GM19025 (cell line): ENCODE measurements at regions not wholly inside any gene's neighbourhood (a gene's known extent, or its start where the extent isn't known, plus 50 kb on each side); places are given as distances from the start of the nearest gene placed in this dataset.
"Not testable (repeated sequence)": the region's sequence is repeated elsewhere in the genome, so short reads cannot be mapped to it uniquely, and the experiment has no call there.

Source experiments
- ATAC-seq: cut with Tn5 transposase; IDR thresholded peaks from one replicate; pipeline ENCODE4 v1.9.1; 2021; ENCODE audit warnings: mild to moderate bottlenecking, low read depth, moderate library complexity; ENCODE audit not compliant: unreplicated experiment

DNA sequence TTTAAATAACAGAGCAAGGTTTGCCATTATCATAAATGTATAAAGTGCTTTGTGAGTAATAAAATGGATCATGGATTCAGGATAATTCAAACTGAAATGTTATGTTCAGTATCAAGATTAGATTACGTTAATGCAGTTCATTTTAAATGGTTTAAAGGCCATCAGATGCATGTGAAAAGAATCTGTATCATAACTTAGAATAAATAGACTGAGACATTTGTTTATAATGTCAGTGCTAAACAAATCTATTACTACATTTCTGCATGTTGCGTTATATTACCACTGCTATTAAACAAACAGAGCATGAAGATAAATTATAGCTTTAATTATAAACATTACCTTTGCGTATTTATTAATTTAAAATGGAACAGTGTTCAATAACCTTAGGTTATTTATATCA lies 160.2 kb downstream of the TOX3 start:
- ATAC-seq: no peak

DNA sequence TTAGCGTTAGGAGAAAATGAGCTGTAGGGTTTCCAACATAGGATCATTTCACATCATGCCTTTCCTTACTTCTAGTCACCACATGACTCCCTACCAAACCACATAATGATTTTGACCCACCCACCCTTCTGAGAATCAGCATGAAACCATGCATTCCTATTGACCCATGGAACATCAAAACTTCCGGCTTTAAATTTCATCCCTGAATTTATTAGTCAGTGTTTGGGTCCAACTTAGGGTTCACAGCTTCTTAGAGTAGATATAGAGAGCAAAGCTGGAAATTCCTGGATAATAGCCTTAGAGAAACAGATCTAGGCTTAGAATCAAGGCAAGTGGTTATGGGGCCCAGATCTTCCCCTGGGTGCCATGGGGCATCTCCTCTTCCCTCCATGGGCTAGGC lies 162.6 kb downstream of the TOX3 start:
- no peak for ATAC-seq

DNA sequence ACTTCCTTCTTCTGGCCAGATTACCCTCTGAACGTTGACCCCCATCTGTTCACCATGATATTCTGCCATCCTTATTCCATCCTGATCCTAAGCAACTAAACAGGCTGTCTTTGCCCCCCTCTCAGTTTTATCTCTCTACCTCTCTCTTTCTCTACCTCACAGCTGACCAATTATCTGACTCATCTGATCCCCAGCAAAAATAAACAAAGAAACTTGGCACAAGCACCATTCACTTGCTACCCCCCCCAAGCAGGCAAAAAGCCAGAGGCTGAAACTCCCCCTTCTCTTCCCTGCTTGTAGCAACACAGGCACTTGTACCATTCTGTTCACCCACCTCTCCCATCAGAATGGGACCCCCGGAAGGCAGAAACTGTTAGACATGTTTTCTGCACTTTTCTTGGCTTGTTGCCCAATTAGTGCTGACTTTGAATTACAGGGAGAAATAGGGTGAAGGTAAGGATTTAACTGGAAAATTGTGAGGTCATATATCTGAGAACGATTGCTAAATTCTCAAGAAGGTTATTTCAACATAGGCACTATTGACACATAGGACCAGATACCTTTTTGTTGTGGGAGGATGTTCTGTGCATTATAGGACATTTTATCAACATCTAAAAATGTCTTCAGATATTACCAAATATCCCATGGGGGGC lies 163.2 kb downstream of the TOX3 start:
- no peak for ATAC-seq

DNA sequence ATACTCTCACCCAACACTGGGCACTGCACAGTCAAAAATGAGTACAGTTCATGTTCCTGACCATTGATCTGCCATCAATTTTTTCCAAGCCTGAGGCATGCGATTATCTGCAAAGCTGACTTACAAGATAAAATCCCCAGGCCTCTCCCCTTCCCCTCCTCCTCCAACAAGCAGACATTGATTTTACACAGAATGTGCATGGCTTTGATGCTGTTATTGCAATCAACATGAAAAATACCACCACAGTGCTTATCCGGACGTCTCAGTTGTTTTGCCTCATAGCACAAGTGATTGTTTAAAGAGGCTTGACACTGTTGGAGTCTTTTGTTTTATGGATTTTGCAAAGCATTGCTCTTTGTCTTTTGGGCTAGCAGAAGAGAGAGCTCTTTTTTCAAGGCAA lies 163.8 kb downstream of the TOX3 start:
- no peak for ATAC-seq

DNA sequence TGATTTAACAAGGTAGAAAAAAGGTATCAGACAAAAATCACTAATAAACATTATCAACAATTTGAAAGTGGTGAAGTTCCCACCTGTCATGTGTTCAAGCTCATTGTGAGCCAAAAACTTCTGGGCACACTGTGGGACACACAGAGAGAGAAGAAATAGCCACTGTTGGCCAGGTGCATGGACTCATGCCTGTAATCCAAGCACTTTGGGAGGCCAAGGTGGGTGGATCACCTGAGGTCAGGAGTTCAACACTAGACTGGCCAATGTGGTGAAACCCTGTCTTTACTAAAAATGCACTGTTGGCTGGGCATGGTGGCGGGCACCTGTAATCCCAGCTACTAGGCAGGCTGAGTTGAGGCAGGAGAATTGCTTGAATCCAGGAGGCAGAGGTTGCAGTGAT lies 167.4 kb downstream of the TOX3 start:
- no peak for ATAC-seq

DNA sequence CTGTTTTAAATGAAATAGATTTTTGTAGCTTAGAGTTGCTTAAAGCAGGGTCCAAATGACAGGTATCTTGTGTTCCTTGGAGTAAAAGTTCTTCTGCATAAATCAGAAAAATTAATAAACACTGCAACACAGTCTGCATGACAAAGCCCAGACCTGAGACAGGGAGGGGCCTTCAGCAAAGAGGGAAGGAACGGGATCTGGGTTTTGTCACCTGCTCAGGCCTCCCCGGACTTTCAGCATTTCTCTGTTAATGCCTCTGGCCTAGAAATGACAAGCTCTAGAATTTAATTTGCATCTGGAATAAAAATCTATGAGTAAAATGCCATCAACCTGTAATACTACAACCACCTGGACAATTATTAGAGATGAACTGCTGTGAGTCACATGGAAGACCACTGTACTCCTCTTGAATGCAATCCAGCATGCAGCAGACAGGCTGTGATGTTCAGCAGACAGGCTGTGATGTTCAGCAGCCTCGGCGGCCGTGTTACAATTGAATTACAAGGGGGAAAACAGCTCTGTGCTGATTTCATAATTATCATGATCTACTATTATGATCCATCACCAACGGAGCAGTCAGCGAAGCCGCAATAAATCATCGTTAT lies 170.2 kb downstream of the TOX3 start:
- ATAC-seq: no peak

DNA sequence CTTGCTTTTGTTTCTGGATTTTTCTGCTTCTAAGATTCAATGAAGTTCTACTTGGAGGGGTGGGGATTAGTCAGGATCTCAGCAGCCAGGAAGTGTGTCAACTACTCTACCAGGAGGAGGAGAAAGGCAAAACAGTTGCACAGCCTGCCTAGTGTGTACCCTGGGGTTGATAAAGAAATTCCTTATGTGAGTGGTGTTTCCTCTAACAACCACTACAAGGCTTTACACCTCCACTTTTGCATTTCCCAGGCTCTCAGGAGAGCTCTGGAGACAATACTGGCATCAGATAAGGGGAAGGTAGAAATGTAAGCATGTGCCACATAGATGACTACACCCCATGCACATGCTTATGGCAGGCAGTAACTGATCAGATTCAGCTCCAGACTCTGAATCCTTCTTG lies 174.6 kb downstream of the TOX3 start:
- no peak for ATAC-seq

DNA sequence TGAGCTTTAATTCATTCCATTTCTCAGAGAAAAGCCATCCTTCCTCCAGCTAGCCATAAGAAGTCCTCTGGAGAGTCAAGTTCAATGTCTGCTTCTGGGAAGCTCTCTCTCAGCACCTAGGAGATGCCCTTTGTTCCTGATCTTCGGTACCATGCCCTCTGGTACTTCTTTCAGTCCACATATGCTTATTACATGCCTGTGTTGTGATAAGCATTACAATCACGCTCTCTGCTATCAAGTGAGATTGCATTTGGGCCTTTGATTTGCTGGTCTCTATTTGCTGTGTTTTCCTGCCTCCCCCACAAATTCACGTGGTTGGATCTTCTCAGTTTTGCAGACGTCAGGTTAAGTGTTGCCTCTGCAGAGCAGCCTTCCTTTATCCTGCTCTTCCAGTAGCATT lies 178.1 kb downstream of the TOX3 start:
- no peak for ATAC-seq

DNA sequence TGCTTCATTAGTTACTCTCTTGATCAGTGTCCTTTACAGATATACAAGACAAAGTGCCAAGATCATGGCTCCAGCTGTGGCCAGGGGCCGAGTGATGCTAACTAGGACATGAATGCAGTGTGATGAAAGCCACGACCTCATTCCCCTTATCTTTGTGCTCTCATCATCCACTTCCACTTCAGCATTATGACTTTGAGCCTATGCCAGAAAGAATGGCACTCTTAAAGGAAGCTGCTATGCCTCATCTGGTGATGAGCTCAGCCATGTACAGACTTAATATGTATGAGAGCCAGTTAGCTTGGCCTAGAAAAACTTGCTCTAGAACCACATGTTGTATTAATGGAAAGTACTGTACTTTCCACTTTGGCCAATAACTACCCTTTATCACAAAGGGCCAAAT lies 179.1 kb downstream of the TOX3 start:
- no peak for ATAC-seq

DNA sequence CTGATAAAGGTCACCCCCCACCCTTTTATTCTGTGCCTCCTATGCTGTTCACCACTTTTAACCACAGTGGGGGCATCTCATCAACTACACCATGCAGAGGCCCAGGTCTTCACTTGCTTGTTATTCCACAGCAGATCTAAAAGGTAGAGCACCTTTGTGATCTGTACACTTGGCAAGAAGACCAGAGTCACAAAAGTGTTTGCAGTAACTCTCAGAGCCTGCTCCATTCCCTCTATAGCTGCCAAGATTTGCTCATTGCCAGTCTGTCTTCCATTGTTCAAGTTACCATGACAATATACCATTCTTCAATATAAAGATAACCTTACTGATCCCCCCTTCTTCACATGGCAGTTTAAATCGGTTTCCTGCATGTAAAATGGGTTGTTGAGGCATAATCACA lies 180.0 kb downstream of the TOX3 start:
- no peak for ATAC-seq

DNA sequence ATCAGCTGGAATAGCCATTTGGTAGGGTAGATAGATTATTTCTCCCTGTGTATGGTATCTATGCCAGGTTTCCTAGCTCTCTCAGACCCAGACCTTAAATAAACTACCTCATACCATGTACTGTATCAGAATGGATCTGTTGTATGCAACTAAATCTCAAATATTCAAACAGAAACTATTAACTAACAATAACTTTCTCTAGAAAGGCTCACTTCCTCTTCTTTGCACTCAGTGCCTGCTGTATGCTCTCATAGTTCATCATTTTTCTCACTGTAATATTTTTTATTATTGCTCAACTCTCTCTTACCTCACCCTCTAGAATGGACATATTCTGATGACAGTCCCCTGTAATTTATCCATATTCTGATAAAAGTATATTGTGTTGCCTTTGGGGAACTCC lies 182.4 kb downstream of the TOX3 start:
- no peak for ATAC-seq

DNA sequence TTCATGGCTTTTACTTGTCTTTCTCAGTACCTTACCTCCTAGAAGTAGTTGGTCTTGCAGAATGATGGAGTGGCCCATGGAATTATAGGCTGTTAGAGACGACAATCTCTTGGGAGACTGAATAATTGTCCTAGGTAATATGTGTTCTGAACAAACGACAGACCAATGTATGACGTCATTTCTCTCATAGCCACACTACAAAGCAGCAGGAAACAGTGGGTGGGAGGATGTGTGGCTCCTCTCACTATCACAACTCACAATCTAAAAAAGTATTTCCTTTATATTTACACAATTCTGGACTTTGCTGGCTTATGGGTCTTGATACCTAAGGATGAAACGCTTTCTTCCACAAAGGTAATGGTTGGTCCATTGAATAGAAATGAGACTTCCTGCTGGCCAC lies 183.9 kb downstream of the TOX3 start:
- no peak for ATAC-seq

DNA sequence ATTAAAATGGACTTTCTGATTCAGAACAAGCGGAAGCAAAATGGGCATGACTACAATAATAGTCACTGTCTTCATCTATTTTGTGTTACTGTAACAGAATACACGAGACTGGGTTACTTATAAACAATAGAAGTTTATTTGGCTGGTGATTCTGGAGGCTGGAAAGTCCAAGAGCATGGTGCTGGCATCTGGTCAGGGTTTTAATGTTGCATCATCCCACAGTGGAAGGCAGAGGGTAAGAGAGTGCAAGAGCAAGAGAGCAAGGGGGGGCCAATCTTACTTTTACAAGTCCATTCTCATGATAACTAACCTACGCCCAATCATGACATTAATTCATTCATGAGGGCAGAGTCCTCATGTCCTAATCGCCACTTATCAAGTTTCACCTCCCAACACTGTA lies 189.2 kb downstream of the TOX3 start:
- no peak for ATAC-seq

DNA sequence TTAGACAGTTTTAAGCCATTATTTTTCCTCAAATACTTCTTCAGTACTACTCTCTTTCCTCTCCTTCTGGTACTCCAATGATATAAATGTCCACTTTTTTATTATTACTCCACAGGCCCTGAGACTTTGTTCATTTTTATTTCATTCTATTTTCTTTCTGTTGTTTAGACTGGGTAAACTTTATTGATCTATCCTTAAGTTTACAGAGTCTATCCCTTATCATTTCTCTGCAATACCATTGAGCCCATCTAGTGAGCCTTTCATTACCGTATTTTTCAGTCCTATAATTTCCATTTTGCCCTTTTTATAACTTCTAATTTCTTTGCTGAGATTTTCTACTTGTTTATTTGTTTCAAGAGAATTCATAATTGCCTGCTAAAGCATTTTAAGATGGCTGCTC lies 193.7 kb downstream of the TOX3 start:
- no peak for ATAC-seq

DNA sequence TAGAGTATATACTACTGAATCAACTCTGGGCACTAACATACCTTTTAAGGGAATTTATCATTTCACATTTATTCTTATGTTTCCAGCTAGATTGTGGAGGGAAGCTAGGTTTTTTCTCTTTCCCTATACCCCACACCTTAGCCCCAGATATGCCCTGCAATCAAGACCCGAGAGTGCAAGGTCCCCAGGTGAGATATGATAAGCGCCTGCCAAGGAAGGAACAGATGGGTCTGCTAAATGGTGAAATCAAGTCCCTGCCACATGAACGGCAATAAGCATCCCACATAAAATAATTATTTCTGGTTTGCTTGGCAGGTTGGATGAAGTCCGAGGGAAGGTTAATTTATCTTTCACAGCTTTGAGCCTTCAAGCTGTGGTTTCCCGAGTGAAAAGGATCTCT lies 195.5 kb downstream of the TOX3 start:
- no peak for ATAC-seq

DNA sequence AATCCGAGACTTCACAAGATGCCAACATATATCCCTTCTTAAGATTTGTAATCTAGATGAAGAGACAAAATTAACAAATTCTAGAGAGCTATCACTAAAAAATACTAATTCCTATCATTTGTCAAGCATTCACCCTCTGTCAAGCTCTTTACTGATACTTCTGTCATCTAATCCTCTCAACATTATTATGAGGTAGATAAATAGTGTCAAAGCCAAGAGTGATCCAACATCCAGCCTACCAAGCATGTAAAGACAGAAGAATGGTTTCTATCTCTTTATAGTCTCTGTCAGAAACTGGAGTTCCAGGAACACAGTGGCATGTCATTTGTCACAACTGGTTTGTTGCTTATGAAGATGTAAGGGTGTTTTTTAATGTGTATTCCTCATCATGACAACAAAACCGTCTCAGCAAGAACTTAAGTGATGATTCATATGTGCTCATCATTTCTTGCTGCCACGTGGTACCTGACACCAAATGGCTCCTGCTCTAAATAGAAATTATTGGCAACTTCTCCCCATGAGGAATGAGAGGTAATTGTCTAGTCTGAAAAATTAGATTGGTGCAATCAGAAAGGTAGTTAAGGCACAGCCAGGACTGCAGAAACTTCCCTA lies 196.8 kb downstream of the TOX3 start:
- ATAC-seq: no peak

DNA sequence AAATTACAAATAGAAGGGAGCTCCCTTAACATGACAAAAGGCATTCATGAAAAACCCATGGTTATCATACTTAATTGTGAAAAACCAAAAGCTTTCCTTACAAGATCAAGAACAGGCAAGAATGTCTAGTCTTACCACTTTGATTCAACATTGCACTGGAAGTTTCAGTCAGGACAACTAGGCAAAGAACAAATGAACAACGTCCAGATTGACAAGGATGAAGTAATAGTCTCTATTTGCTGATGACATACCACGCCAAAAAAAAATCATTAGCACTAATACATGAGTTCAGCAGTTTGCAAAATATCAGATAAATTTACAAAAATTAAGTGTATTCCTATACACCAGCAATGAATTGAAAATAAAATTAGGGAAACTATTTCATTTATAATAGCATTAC lies 200.2 kb downstream of the TOX3 start:
- ATAC-seq: no peak

DNA sequence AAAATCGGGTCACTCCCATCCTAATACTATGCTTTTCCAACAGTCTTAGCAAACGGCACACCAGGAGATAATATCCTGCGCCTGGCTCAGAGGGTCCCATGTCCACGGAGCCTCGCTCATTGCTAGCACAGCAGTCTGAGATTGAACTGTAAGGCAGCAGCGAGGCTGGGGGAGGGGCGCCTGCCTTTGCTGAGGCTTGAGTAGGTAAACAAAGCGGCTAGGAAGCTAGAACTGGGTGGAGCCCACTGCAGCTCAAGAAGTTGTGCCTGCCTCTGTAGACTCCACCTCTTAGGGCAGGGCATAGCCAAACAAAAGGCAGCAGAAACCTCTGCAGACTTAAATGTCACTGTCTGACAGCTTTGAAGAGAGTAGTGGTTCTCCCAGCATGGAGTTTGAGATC lies 213.3 kb downstream of the TOX3 start:
- ATAC-seq: not testable (repeated sequence)

DNA sequence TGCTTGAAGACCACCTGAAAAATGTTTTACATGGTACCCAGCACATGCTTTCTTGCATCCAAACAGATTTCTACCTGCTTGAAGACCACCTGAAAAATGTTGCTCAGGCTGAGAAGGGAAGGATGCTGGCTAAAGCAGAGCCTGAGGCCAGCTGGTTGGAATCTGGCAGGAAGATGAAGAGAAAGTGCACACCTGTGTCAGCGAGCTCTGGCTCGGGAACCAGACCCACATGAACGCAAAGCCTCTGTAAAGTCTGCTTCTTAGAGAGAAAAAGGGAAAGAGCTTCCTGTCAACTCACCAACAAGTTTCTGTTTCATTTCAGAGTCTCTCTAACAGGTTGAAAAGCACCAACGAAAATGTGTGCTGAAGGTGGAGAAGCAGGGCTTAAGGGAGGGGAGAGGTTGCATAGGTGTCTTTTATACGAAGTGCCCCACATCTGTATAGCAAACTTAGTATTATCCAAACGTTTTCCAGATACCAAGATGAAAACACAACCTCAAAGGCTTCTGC lies 226.0 kb downstream of the TOX3 start:
- no peak for ATAC-seq

DNA sequence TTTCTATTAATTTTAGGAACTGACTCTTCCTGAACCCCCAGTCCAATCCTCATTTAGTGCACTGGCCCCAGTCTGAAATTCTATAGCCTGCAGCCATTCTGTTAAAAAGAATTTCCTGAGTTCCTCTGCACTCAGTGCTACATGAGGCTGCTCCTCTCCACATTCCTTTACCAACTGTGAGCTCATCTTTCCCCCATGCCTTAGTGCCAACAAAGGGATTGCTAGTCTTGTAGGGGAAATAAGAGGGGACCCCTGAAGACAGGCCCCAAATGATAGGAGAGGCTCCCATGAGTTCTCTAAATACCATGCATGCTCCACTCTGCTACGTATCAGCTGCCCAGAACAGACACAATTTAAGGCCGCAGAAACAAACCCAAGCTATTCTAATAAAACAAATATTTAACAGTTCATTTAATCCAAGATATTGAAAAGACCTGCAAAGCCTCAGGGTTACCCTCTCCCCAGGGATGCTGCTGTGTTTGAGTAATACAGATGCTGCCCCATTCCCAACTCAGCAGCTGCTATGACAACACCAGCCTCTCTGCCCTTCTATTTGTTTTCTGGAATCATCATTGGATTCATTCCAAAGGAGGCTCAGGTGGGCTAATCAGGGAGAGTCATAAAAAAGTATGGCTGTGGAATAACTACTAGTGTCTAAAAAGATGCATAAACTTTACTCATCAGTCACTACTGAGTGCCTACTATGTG lies 228.5 kb downstream of the TOX3 start:
- no peak for ATAC-seq

DNA sequence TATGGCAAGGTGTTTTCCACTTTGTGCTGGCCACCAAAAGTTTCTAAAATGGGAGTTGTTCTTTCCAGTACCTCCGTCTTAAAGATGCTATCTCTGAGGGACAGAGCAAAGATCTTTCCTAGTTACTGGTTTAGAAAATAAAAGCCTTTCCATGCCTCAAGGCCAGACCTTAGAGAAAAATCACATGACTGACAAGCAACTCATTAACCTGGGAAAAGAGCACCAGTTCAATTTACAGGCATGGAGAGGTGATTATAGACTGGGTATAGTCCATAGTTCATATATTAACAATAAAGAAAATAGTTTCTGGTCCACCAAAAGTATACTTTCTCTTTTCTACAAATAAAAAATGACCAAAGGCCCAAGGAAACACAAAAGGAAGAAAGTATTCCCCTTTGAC lies 230.7 kb downstream of the TOX3 start:
- no peak for ATAC-seq

DNA sequence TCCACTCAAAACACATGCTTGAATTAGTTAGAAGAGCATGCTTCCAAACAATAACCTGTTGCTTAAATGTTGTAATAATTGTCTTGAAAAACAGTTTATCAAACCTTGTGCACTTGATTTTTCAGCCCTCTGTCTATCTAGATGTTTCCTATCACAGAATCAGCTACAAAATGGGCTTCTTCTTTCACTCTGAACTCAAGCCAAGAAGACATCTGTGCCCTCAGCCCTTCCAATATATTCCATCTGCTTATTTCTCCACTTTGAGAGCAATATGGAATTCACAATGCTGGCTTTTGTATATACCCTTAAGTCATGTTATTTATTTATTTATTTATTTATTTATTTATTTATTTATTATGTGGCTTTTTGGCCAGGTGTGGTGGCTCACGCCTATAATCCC lies 234.2 kb downstream of the TOX3 start:
- no peak for ATAC-seq
